IMR-90 (cell line): ENCODE measurements at regions not wholly inside any gene's neighbourhood (a gene's known extent, or its start where the extent isn't known, plus 50 kb on each side); places are given as distances from the start of the nearest gene placed in this dataset.

Experiments used
- ATAC-seq: fragments of 200-7000 bp; cut with Tn5 transposase; 2 replicates; pipeline ENCODE4 v1.9.1; 2020; ENCODE audit warnings: low read depth, mild to moderate bottlenecking, moderate library complexity
- BruUV-seq: library from RNA; stranded (reverse); fragments of 400-500 nt; replicated peaks from 2 replicates; lab custom pipeline; 2021; lab: Mats Ljungman, UMichigan
- CTCF ChIA-PET: fragments of 300-600 bp; formaldehyde crosslinking; extraction: SDS; loops from one replicate; lab custom pipeline; 2021; ENCODE audit warnings: antibody characterized with exemption; lab: Yijun Ruan, JAX
- POLR2A ChIA-PET: fragments of 300-600 bp; sonication (Branson Sonifier 250); formaldehyde crosslinking; loops from one replicate; lab custom pipeline; 2022; ENCODE audit warnings: antibody characterized with exemption; ENCODE audit not compliant: unreplicated experiment; lab: Charles Lee
- DNase-seq: peaks from one replicate; pipeline ENCODE4 v3.0.0; 2013
- H2AFZ ChIP-seq: replicated peaks from 2 replicates; pipeline ENCODE3; 2013; ENCODE audit warnings: low read length, mild to moderate bottlenecking; ENCODE audit not compliant: poor library complexity
- H2AK5ac ChIP-seq: 2 replicates; pipeline ENCODE4 v1.6.1; 2013; ENCODE audit warnings: low read depth, low read length, inconsistent platforms
- H2AK9ac ChIP-seq: replicated peaks from 2 replicates; pipeline ENCODE3; 2013; ENCODE audit warnings: mild to moderate bottlenecking, low read depth, low read length, moderate library complexity; ENCODE audit not compliant: poor library complexity
- H2BK120ac ChIP-seq: 2 replicates; pipeline ENCODE4 v1.6.1; 2013; ENCODE audit warnings: low read depth, low read length, inconsistent platforms
- H2BK15ac ChIP-seq: 3 replicates; pipeline ENCODE4 v1.6.1; 2013; ENCODE audit warnings: low read depth, low read length, inconsistent platforms
- H2BK20ac ChIP-seq: 2 replicates; pipeline ENCODE4 v1.6.1; 2013; ENCODE audit warnings: low read depth, mild to moderate bottlenecking, inconsistent platforms, low read length, moderate library complexity
- H2BK5ac ChIP-seq: 2 replicates; pipeline ENCODE4 v1.6.1; 2013; ENCODE audit warnings: mild to moderate bottlenecking, low read depth, low read length, inconsistent platforms; ENCODE audit not compliant: poor library complexity, severe bottlenecking
- H3K14ac ChIP-seq: replicated peaks from 2 replicates; pipeline ENCODE4 v1.6.1; 2013; ENCODE audit warnings: low read depth, low read length, inconsistent platforms
- H3K18ac ChIP-seq: 2 replicates; pipeline ENCODE4 v1.6.1; 2013; ENCODE audit warnings: low read depth, low read length, control low read depth
- H3K23ac ChIP-seq: 2 replicates; pipeline ENCODE4 v1.6.1; 2013; ENCODE audit warnings: low read depth, low read length, inconsistent platforms
- H3K27ac ChIP-seq: 2 replicates; pipeline ENCODE4 v1.5.1; 2013; ENCODE audit warnings: mild to moderate bottlenecking, control low read depth, low read length; ENCODE audit not compliant: insufficient read depth
- H3K27me3 ChIP-seq: 2 replicates; pipeline ENCODE4 v1.6.1; 2013; ENCODE audit warnings: low read length; ENCODE audit not compliant: control insufficient read depth, insufficient read depth
- H3K36me3 ChIP-seq: 2 replicates; pipeline ENCODE4 v1.6.1; 2013; ENCODE audit warnings: low read length, mixed read lengths; ENCODE audit not compliant: control insufficient read depth, insufficient read depth
- H3K4ac ChIP-seq: 2 replicates; pipeline ENCODE4 v1.6.1; 2013; ENCODE audit warnings: low read depth, low read length, inconsistent platforms
- H3K4me1 ChIP-seq: 2 replicates; pipeline ENCODE4 v1.6.1; 2013; ENCODE audit warnings: low read length, mixed read lengths; ENCODE audit not compliant: control insufficient read depth, insufficient read depth
- H3K4me2 ChIP-seq: 2 replicates; pipeline ENCODE4 v1.6.1; 2013; ENCODE audit warnings: low read depth, mild to moderate bottlenecking, control low read depth, low read length, moderate library complexity
- H3K4me3 ChIP-seq: 2 replicates; pipeline ENCODE4 v1.5.1; 2013; ENCODE audit warnings: low read depth, mild to moderate bottlenecking, control low read depth, low read length, moderate library complexity; ENCODE audit not compliant: insufficient read depth
- H3K56ac ChIP-seq: 2 replicates; pipeline ENCODE4 v1.6.1; 2013; ENCODE audit warnings: low read length, inconsistent platforms; ENCODE audit not compliant: insufficient read depth; ENCODE audit errors: extremely low read depth
- H3K79me1 ChIP-seq, 2 experiments: 2 replicates each; pipeline ENCODE4 v1.6.1; 2013; ENCODE audit warnings: low read length in 2 of 2, inconsistent platforms in 1 of 2, low read depth in 1 of 2
- H3K9ac ChIP-seq: 2 replicates; pipeline ENCODE4 v1.6.1; 2013; ENCODE audit warnings: low read depth, low read length, control low read depth
- H3K9me1 ChIP-seq: 2 replicates; pipeline ENCODE4 v1.6.1; 2013; ENCODE audit warnings: low read length, inconsistent platforms; ENCODE audit not compliant: insufficient read depth
- H3K9me3 ChIP-seq: 2 replicates; pipeline ENCODE4 v1.6.1; 2013; ENCODE audit warnings: low read length; ENCODE audit not compliant: control insufficient read depth, insufficient read depth
- H4K20me1 ChIP-seq: 2 replicates; pipeline ENCODE4 v1.6.1; 2013; ENCODE audit warnings: low read length, inconsistent platforms; ENCODE audit not compliant: insufficient read depth
- H4K5ac ChIP-seq: 2 replicates; pipeline ENCODE4 v1.6.1; 2013; ENCODE audit warnings: mild to moderate bottlenecking, low read depth, low read length, control low read depth
- H4K8ac ChIP-seq, 2 experiments: 2 replicates each; pipeline ENCODE4 v1.6.1; 2013; ENCODE audit warnings: low read depth in 2 of 2, low read length in 2 of 2, control low read depth in 1 of 2, inconsistent platforms in 1 of 2
- H4K91ac ChIP-seq: 2 replicates; pipeline ENCODE4 v1.6.1; 2013; ENCODE audit warnings: low read depth, low read length, inconsistent platforms; ENCODE audit not compliant: insufficient read depth
- BHLHE40 ChIP-seq: fragments of 150-350 bp; IDR thresholded peaks from 2 replicates; pipeline ENCODE4 v1.6.1; 2016; ENCODE audit warnings: mild to moderate bottlenecking, low read depth, low read length
- CHD1 ChIP-seq: IDR thresholded peaks from 2 replicates; pipeline ENCODE4 v1.6.1; 2012; ENCODE audit warnings: low read depth, low read length, improper control_type of control experiment
- CTCF ChIP-seq: conservative IDR thresholded peaks from 2 replicates; pipeline ENCODE4 v1.5.1; 2012; ENCODE audit warnings: mild to moderate bottlenecking, low read depth, low read length, improper control_type of control experiment
- FOS ChIP-seq: fragments of 150-350 bp; IDR thresholded peaks from 2 replicates; pipeline ENCODE4 v1.6.1; 2016; ENCODE audit warnings: low read depth, low read length
- MAFK ChIP-seq: IDR thresholded peaks from 2 replicates; pipeline ENCODE4 v1.6.1; 2012; ENCODE audit warnings: low read depth, low read length, improper control_type of control experiment
- MAZ ChIP-seq: IDR thresholded peaks from 2 replicates; pipeline ENCODE4 v1.6.1; 2012; ENCODE audit warnings: low read depth, mild to moderate bottlenecking, low read length, improper control_type of control experiment, moderate library complexity, borderline replicate concordance
- NFE2L2 ChIP-seq: fragments of 150-350 bp; IDR thresholded peaks from 2 replicates; pipeline ENCODE4 v1.6.1; 2016; ENCODE audit warnings: low read depth, mild to moderate bottlenecking, low read length
- POLR2A ChIP-seq: IDR thresholded peaks from 2 replicates; pipeline ENCODE4 v1.6.1; 2012; ENCODE audit warnings: mild to moderate bottlenecking, low read depth, low read length
- RCOR1 ChIP-seq: IDR thresholded peaks from 2 replicates; pipeline ENCODE4 v1.6.1; 2012; ENCODE audit warnings: mild to moderate bottlenecking, low read length, improper control_type of control experiment; ENCODE audit not compliant: insufficient replicate concordance
- RFX5 ChIP-seq: IDR thresholded peaks from 2 replicates; pipeline ENCODE4 v1.8.0; 2012; ENCODE audit warnings: low read depth, mild to moderate bottlenecking, low read length, moderate library complexity
- SMC3 ChIP-seq: fragments of 150-350 bp; IDR thresholded peaks from 2 replicates; pipeline ENCODE4 v1.6.1; 2016; ENCODE audit warnings: low read depth, mild to moderate bottlenecking, antibody characterized with exemption, low read length, moderate library complexity
- WGBS, 2 experiments: methylation state at CpG; one replicate each; pipeline versions ENCODE4 v1.1.5 to v1.1.7; 2013; ENCODE audit warnings: missing lambda C conversion rate in 2 of 2; ENCODE audit not compliant: insufficient read length in 1 of 2; ENCODE audit errors: extremely low coverage in 2 of 2; 5-methylcytosine and 5-hydroxymethylcytosine counted together
- dilution Hi-C: fragments of 300-500 bp; cut with HindIII; formaldehyde crosslinking; loops from one replicate; pipeline ENCODE4 v1.14.3; 2018; ENCODE audit warnings: low sequenced_read_pairs; ENCODE audit not compliant: unreplicated experiment
- in situ Hi-C: fragments of 300-500 bp; cut with MboI; formaldehyde crosslinking; loops from 3 replicates; pipeline ENCODE4 v1.14.3; 2019; ENCODE audit warnings: low sequenced_read_pairs, inconsistent platforms, mixed read lengths
- intact Hi-C: fragments of 100-400 bp; cut with micrococcal nuclease; formaldehyde crosslinking; loops from 2 replicates; pipeline ENCODE4 v1.10.0; 2022
- TF ChIP-seq, protein P1 (sequence below): fragments of 150-350 bp; IDR thresholded peaks from 2 replicates; pipeline ENCODE4 v1.6.1; 2016; ENCODE audit warnings: low read depth, mild to moderate bottlenecking, low read length, moderate library complexity, borderline replicate concordance
- TF ChIP-seq, protein P2 (sequence below): fragments of 150-350 bp; IDR thresholded peaks from 2 replicates; pipeline ENCODE4 v1.6.1; 2017; ENCODE audit warnings: mild to moderate bottlenecking, antibody characterized with exemption, low read length, low read depth

DNA sequence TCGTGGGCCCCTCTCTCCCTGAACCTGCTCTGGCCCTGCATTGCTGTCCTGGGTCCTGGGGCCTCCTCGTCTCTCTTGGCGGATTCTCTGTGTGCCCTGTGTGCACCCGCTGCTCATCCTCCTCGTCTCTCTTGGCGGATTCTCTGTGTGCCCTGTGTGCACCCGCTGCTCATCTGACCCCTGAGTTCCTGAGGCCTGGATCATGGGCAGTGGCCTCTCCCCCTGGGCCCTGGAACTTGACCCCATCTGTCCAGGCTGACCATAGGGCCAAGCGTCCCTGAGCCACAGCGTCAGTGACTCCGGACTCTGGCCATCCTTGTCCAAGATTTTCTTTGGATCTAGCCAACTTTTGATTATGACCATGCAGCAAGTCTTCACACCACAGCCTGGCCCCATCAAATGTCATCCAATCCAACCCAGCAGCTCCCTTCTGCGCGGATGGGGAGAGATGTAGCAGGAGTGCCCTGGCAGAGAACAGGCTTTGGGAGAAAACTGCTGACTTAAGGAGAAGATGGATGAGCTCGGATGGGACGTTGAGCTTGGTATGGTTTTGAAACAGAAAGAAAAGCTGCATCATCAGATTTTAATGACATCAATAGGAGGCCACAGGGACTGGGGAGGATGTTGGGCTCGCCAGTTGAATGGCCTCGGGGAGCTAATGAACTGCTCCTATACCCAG lies 455.1 kb upstream of the HS6ST1 start:
- no peak overlapping the region for H3K14ac ChIP-seq
- dilution Hi-C loops: no loop called here
- H2BK5ac ChIP-seq: no peak overlapping the region
- H3K9me1 ChIP-seq: no peaks in the 10 kb centered on the region
- H3K9me3 ChIP-seq: no peaks in the 10 kb centered on the region
- H2AK5ac ChIP-seq: no peak overlapping the region
- ChIA-PET CTCF (no interaction called here), POLR2A (no interaction called here)
- H4K91ac ChIP-seq: no peak overlapping the region
- DNase-seq: no peak
- H4K5ac ChIP-seq: no peak overlapping the region
- no peaks in the 10 kb centered on the region for H3K79me1 ChIP-seq
- BruUV-seq: no TSS peak
- H3K4me1 ChIP-seq: no peaks in the 10 kb centered on the region
- no peak overlapping the region for H3K56ac ChIP-seq
- no peak overlapping the region for H2BK120ac ChIP-seq
- H4K20me1 ChIP-seq: no peaks in the 10 kb centered on the region
- 72% methylated on average over 12 of the region's 16 CpGs; no CpG with 5 or more reads in 1 of the 2 experiments for WGBS, 2 experiments
- H2AK9ac ChIP-seq: no peak overlapping the region
- H3K27ac ChIP-seq: no peak overlapping the region
- H3K4me3 ChIP-seq: no peak overlapping the region
- H4K8ac ChIP-seq: no peak overlapping the region
- no peak overlapping the region for H3K23ac ChIP-seq
- in situ Hi-C loops: no loop called here
- ATAC-seq: no peak
- no peak overlapping the region for H3K9ac ChIP-seq
- no peak overlapping the region for H3K4me2 ChIP-seq
- TF ChIP-seq CTCF (no peak), FOS (no peak), BHLHE40 (no peak), NFE2L2 (no peak), POLR2A (no peak), RCOR1 (no peak), RFX5 (no peak), MAZ (no peak), SMC3 (no peak), MAFK (no peak), CHD1 (no peak)
- TF ChIP-seq, protein P1, sequence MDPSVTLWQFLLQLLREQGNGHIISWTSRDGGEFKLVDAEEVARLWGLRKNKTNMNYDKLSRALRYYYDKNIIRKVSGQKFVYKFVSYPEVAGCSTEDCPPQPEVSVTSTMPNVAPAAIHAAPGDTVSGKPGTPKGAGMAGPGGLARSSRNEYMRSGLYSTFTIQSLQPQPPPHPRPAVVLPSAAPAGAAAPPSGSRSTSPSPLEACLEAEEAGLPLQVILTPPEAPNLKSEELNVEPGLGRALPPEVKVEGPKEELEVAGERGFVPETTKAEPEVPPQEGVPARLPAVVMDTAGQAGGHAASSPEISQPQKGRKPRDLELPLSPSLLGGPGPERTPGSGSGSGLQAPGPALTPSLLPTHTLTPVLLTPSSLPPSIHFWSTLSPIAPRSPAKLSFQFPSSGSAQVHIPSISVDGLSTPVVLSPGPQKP: no peak
- TF ChIP-seq, protein P2, sequence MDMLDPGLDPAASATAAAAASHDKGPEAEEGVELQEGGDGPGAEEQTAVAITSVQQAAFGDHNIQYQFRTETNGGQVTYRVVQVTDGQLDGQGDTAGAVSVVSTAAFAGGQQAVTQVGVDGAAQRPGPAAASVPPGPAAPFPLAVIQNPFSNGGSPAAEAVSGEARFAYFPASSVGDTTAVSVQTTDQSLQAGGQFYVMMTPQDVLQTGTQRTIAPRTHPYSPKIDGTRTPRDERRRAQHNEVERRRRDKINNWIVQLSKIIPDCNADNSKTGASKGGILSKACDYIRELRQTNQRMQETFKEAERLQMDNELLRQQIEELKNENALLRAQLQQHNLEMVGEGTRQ: no peak
- no peaks in the 10 kb centered on the region for H3K36me3 ChIP-seq
- intact Hi-C loops: no loop called here
- H3K4ac ChIP-seq: no peak overlapping the region
- peaks cover 8% of the 10 kb centered on the region; the same call in 1 of the 2 replicates for H3K27me3 ChIP-seq
- H2BK15ac ChIP-seq: no peak overlapping the region
- H2BK20ac ChIP-seq: no peak overlapping the region
- H3K18ac ChIP-seq: no peak overlapping the region
- no peak overlapping the region for H2AFZ ChIP-seq
